Natural killer cell treated with Interleukin-12 subunit alpha and Interleukin-12 subunit beta and Interleukin-15 and Interleukin-18, amount 100 ng/mL, for 72 hours (primary cell): ENCODE measurements at regions not wholly inside any gene's neighbourhood (a gene's known extent, or its start where the extent isn't known, plus 50 kb on each side); places are given as distances from the start of the nearest gene placed in this dataset.

ENCODE experiments used
- ATAC-seq, 2 donors: fragments of 150-1000 bp; cut with Tn5 transposase in 1 of 2; sonication (Bioruptor Pico), chemical (Tn5 transposase) in 1 of 2; 2 replicates each; pipeline ENCODE4 v1.10.0; 2021
- DNase-seq: peaks from one replicate; pipeline ENCODE4 v3.0.0; 2022; ENCODE audit warnings: low spot score
- H3K27ac Mint-ChIP-seq, 2 donors: 1 replicate in 1 of 2; 2 replicates in 1 of 2; pipeline ENCODE4 v1.8.0; 2022; ENCODE audit warnings: mixed read lengths in 2 of 2, mild to moderate bottlenecking in 1 of 2, moderate library complexity in 1 of 2
- H3K27me3 Mint-ChIP-seq, 2 donors: 1 replicate in 1 of 2; 2 replicates in 1 of 2; pipeline ENCODE4 v1.8.0; 2022; ENCODE audit warnings: mixed read lengths in 2 of 2
- H3K36me3 Mint-ChIP-seq: one replicate; pipeline ENCODE4 v1.8.0; 2022; ENCODE audit warnings: mixed read lengths
- H3K4me1 Mint-ChIP-seq, 2 donors: 1 replicate in 1 of 2; 2 replicates in 1 of 2; pipeline ENCODE4 v1.8.0; 2022; ENCODE audit warnings: low read depth in 2 of 2, mixed read lengths in 2 of 2, mild to moderate bottlenecking in 1 of 2
- H3K4me3 Mint-ChIP-seq: one replicate; pipeline ENCODE4 v1.8.0; 2022; ENCODE audit warnings: mixed read lengths
- H3K9me3 Mint-ChIP-seq: 2 replicates; pipeline ENCODE4 v1.8.0; 2022; ENCODE audit warnings: mixed read lengths

- Mint-ChIP-seq H3K36me3 (no peaks in the 10 kb centered on the region), H3K27ac (no peak overlapping the region), H3K4me1 (no peaks in the 10 kb centered on the region), H3K9me3 (peaks cover 12% of the 10 kb centered on the region), H3K27me3 (no peaks in the 10 kb centered on the region), H3K4me3 (no peak overlapping the region)
- ATAC-seq = no peak
- no peak for DNase-seq
Measured at GRCh38 chr2:193521523-193521922, 1326.8 kb upstream of the TMEFF2 start.

- no peaks in the 10 kb centered on the region for H3K36me3 Mint-ChIP-seq
- no peak overlapping the region for H3K4me3 Mint-ChIP-seq
- ATAC-seq = no peak
- no peak for DNase-seq
- H3K27me3 Mint-ChIP-seq = no peaks in the 10 kb centered on the region
- no peak overlapping the region for H3K27ac Mint-ChIP-seq
- H3K9me3 Mint-ChIP-seq = peaks cover 12% of the 10 kb centered on the region
- no peaks in the 10 kb centered on the region for H3K4me1 Mint-ChIP-seq
Measured at GRCh38 chr2:193520709-193521458, 1326.2 kb upstream of the TMEFF2 start.

GRCh38 chr2:193518041-193518817 lies 1323.5 kb upstream of the TMEFF2 start:
- Mint-ChIP-seq H3K4me1 (no peaks in the 10 kb centered on the region), H3K27me3 (no peaks in the 10 kb centered on the region), H3K36me3 (no peaks in the 10 kb centered on the region), H3K27ac (no peak overlapping the region), H3K9me3 (peaks cover 5% of the 10 kb centered on the region), H3K4me3 (no peak overlapping the region)
- ATAC-seq (no peak), DNase-seq (no peak)

- no peak overlapping the region for H3K4me3 Mint-ChIP-seq
- H3K9me3 Mint-ChIP-seq = peaks cover 5% of the 10 kb centered on the region
- H3K27ac Mint-ChIP-seq = no peak overlapping the region
- ATAC-seq = no peak
- no peaks in the 10 kb centered on the region for H3K36me3 Mint-ChIP-seq
- no peaks in the 10 kb centered on the region for H3K4me1 Mint-ChIP-seq
- no peaks in the 10 kb centered on the region for H3K27me3 Mint-ChIP-seq
- DNase-seq = no peak
Measured at GRCh38 chr2:193517615-193518014, 1322.9 kb upstream of the TMEFF2 start.

GRCh38 chr2:193506035-193506434 lies 1311.3 kb upstream of the TMEFF2 start:
- no peaks in the 10 kb centered on the region for H3K27me3 Mint-ChIP-seq
- DNase-seq = no peak
- no peak overlapping the region for H3K27ac Mint-ChIP-seq
- H3K9me3 Mint-ChIP-seq = peaks cover 3% of the 10 kb centered on the region
- H3K4me3 Mint-ChIP-seq = no peak overlapping the region
- no peak for ATAC-seq
- no peaks in the 10 kb centered on the region for H3K4me1 Mint-ChIP-seq
- H3K36me3 Mint-ChIP-seq = no peaks in the 10 kb centered on the region

- no peaks in the 10 kb centered on the region for H3K36me3 Mint-ChIP-seq
- no peak for DNase-seq
- no peak overlapping the region for H3K27ac Mint-ChIP-seq
- H3K4me1 Mint-ChIP-seq = no peaks in the 10 kb centered on the region
- no peak overlapping the region for H3K4me3 Mint-ChIP-seq
- ATAC-seq = no peak
- peaks cover 3% of the 10 kb centered on the region for H3K9me3 Mint-ChIP-seq
- H3K27me3 Mint-ChIP-seq = no peaks in the 10 kb centered on the region
Measured at GRCh38 chr2:193505620-193506019, 1310.9 kb upstream of the TMEFF2 start.

- no peaks in the 10 kb centered on the region for H3K36me3 Mint-ChIP-seq
Measured at GRCh38 chr2:193502363-193503035, 1307.8 kb upstream of the TMEFF2 start.

GRCh38 chr2:193496786-193497185 lies 1302.1 kb upstream of the TMEFF2 start:
- ATAC-seq (no peak), DNase-seq (no peak)
- Mint-ChIP-seq H3K4me1 (no peaks in the 10 kb centered on the region), H3K9me3 (peaks cover 6% of the 10 kb centered on the region), H3K4me3 (no peak overlapping the region), H3K27ac (no peak overlapping the region), H3K36me3 (no peaks in the 10 kb centered on the region), H3K27me3 (no peaks in the 10 kb centered on the region)

More at GRCh38 chr2:193502363-193503035, 1307.8 kb upstream of the TMEFF2 start:
- ATAC-seq = no peak
- no peaks in the 10 kb centered on the region for H3K27me3 Mint-ChIP-seq
- H3K9me3 Mint-ChIP-seq = peaks cover 6% of the 10 kb centered on the region
- H3K4me1 Mint-ChIP-seq = no peaks in the 10 kb centered on the region
- no peak for DNase-seq
- H3K4me3 Mint-ChIP-seq = no peak overlapping the region
- no peak overlapping the region for H3K27ac Mint-ChIP-seq

- no peaks in the 10 kb centered on the region for H3K36me3 Mint-ChIP-seq
- peaks cover 11% of the 10 kb centered on the region for H3K9me3 Mint-ChIP-seq
- no peak overlapping the region for H3K4me3 Mint-ChIP-seq
- no peaks in the 10 kb centered on the region for H3K4me1 Mint-ChIP-seq
- DNase-seq (no peak), ATAC-seq (no peak)
- no peak overlapping the region for H3K27ac Mint-ChIP-seq
- no peaks in the 10 kb centered on the region for H3K27me3 Mint-ChIP-seq
Measured at GRCh38 chr2:193482557-193482956, 1287.8 kb upstream of the TMEFF2 start.

GRCh38 chr2:193480187-193480586 lies 1285.5 kb upstream of the TMEFF2 start:
- ATAC-seq = no peak

GRCh38 chr2:193476171-193476800 lies 1281.6 kb upstream of the TMEFF2 start:
- Mint-ChIP-seq H3K4me1 (no peaks in the 10 kb centered on the region), H3K27me3 (no peaks in the 10 kb centered on the region), H3K9me3 (peaks cover 9% of the 10 kb centered on the region), H3K27ac (no peak overlapping the region), H3K4me3 (no peak overlapping the region), H3K36me3 (no peaks in the 10 kb centered on the region)
- no peak for DNase-seq
- no peak for ATAC-seq

More at GRCh38 chr2:193480187-193480586, 1285.5 kb upstream of the TMEFF2 start:
- no peak for DNase-seq
- Mint-ChIP-seq H3K4me1 (no peaks in the 10 kb centered on the region), H3K27ac (no peak overlapping the region), H3K9me3 (peaks cover 6% of the 10 kb centered on the region), H3K27me3 (no peaks in the 10 kb centered on the region), H3K4me3 (no peak overlapping the region), H3K36me3 (no peaks in the 10 kb centered on the region)

- no peak overlapping the region for H3K27ac Mint-ChIP-seq
- no peaks in the 10 kb centered on the region for H3K27me3 Mint-ChIP-seq
- no peaks in the 10 kb centered on the region for H3K4me1 Mint-ChIP-seq
- no peaks in the 10 kb centered on the region for H3K36me3 Mint-ChIP-seq
- ATAC-seq = no peak
- DNase-seq = no peak
- H3K4me3 Mint-ChIP-seq = no peak overlapping the region
- peaks cover 4% of the 10 kb centered on the region for H3K9me3 Mint-ChIP-seq
Measured at GRCh38 chr2:193475038-193475437, 1280.3 kb upstream of the TMEFF2 start.

- H3K27me3 Mint-ChIP-seq = no peaks in the 10 kb centered on the region
- no peaks in the 10 kb centered on the region for H3K4me1 Mint-ChIP-seq
- H3K4me3 Mint-ChIP-seq = no peak overlapping the region
- H3K36me3 Mint-ChIP-seq = no peaks in the 10 kb centered on the region
- peaks cover 4% of the 10 kb centered on the region for H3K9me3 Mint-ChIP-seq
- ATAC-seq = no peak
- no peak overlapping the region for H3K27ac Mint-ChIP-seq
- DNase-seq = no peak
Measured at GRCh38 chr2:193469251-193469650, 1274.5 kb upstream of the TMEFF2 start.
